ENCODE measurements at regions not wholly inside any gene's neighbourhood (a gene's known extent, or its start where the extent isn't known, plus 50 kb on each side); places are given as distances from the start of the nearest gene placed in this dataset.
A peak's percentile ranks its signal among the peaks of the same experiment; 100 is the strongest.

DNA sequence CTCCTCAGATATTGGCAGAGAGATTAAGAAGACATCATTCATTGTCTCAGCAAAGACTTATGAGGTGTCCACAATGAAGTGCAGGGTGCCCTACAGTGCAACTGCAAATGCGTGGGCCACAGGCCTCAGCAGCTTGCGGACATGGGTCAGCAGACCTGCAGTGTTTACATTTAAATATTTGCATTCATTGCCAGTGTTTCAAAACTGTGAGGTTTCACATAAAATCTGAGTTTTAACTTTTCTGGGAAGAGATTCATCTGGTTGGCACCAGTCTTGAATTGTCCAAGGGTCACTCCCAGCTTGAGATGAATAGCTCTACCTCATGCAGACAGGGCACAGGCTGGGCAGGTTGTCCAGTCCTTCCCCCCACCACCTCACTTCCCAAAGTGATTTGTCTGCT lies 286.8 kb upstream of the DUSP10 start:
- H3K4me3 ChIP-seq (ENCODE audit: low read length in 3 of 3): no peak overlapping the region
- no peaks in the 10 kb centered on the region for H3K36me3 ChIP-seq (ENCODE audit: control insufficient read depth in 2 of 3, insufficient read depth in 3 of 3, low read length in 3 of 3)
- no peak overlapping the region for H3K27ac ChIP-seq (ENCODE audit: low read depth in 2 of 2, low read length in 2 of 2)
- TF ChIP-seq, protein P1, sequence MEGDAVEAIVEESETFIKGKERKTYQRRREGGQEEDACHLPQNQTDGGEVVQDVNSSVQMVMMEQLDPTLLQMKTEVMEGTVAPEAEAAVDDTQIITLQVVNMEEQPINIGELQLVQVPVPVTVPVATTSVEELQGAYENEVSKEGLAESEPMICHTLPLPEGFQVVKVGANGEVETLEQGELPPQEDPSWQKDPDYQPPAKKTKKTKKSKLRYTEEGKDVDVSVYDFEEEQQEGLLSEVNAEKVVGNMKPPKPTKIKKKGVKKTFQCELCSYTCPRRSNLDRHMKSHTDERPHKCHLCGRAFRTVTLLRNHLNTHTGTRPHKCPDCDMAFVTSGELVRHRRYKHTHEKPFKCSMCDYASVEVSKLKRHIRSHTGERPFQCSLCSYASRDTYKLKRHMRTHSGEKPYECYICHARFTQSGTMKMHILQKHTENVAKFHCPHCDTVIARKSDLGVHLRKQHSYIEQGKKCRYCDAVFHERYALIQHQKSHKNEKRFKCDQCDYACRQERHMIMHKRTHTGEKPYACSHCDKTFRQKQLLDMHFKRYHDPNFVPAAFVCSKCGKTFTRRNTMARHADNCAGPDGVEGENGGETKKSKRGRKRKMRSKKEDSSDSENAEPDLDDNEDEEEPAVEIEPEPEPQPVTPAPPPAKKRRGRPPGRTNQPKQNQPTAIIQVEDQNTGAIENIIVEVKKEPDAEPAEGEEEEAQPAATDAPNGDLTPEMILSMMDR (IDR thresholded peaks at IDR 0.05; ENCODE audit: borderline replicate concordance, extremely low read depth, insufficient read depth): no peak
- FAIRE-seq: no peak
- no peaks in the 10 kb centered on the region for H3K4me1 ChIP-seq (ENCODE audit: control insufficient read depth in 2 of 3, insufficient read depth in 2 of 3, low read depth in 1 of 3, low read length in 3 of 3)
- intact Hi-C loops (cut with DNase I): no loop called here
- no peaks in the 10 kb centered on the region for H3K27me3 ChIP-seq (ENCODE audit: control insufficient read depth, insufficient read depth, low read length)
- H3K9me3 ChIP-seq (ENCODE audit: control insufficient read depth in 2 of 3, insufficient read depth in 1 of 3, low read length in 3 of 3): no peaks in the 10 kb centered on the region
- DNase-seq: no peak
- no peak overlapping the region for H3K9ac ChIP-seq (ENCODE audit: low read length in 3 of 3)

DNA sequence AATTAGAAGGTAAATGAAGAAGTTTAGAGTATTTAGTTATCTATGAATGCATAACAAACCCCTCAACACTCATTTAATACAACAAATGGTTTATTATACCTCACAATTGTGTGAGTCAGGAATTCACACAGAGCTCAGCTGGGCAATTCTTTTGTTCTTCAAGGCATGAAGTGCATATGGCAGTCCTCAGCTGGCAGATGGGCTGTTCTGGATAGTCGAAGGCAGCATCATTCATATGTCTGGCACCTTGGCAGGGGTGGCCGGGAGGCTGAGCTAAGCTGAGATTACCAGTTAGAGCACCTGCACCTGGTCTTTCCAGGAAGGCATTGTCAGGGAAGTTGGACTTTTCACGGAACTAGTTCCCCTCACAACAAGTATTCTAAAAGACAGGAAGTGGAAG lies 286.2 kb upstream of the DUSP10 start:
- FAIRE-seq (no peak), DNase-seq (no peak)
- Histone ChIP-seq H3K9ac (ENCODE audit: low read length in 3 of 3) (no peak overlapping the region), H3K4me1 (ENCODE audit: control insufficient read depth in 2 of 3, insufficient read depth in 2 of 3, low read depth in 1 of 3, low read length in 3 of 3) (no peaks in the 10 kb centered on the region), H3K4me3 (ENCODE audit: low read length in 3 of 3) (no peak overlapping the region), H3K36me3 (ENCODE audit: control insufficient read depth in 2 of 3, insufficient read depth in 3 of 3, low read length in 3 of 3) (no peaks in the 10 kb centered on the region), H3K27me3 (ENCODE audit: control insufficient read depth, insufficient read depth, low read length) (no peaks in the 10 kb centered on the region), H3K9me3 (ENCODE audit: control insufficient read depth in 2 of 3, insufficient read depth in 1 of 3, low read length in 3 of 3) (no peaks in the 10 kb centered on the region), H3K27ac (ENCODE audit: low read depth in 2 of 2, low read length in 2 of 2) (no peak overlapping the region)
- TF ChIP-seq, protein P1 (IDR thresholded peaks at IDR 0.05; ENCODE audit: borderline replicate concordance, extremely low read depth, insufficient read depth): no peak
- intact Hi-C loops (cut with DNase I): no loop called here

DNA sequence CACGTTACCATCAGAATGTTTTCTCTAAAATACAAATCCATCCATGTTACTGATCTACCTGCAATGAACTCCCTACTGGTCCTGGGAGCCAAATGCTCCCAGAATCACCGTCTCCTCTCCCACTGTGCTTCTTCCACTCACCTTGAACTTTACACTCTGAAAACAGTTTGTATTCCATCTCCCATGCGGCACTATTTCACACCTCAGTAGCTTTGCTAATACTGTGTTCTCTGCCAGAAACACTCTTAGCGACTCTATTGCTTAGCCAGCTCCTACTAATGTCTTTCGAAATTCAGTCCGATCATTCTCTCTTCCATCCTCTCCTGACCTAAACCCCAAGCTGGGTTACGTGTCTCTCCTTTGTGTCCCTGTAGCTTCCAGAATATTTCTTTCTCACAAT lies 284.4 kb upstream of the DUSP10 start:
- H3K9me3 ChIP-seq (ENCODE audit: control insufficient read depth in 2 of 3, insufficient read depth in 1 of 3, low read length in 3 of 3): no peaks in the 10 kb centered on the region
- intact Hi-C loops (cut with DNase I): no loop called here
- H3K9ac ChIP-seq (ENCODE audit: low read length in 3 of 3): no peak overlapping the region
- no peaks in the 10 kb centered on the region for H3K27me3 ChIP-seq (ENCODE audit: control insufficient read depth, insufficient read depth, low read length)
- peak in 1 of 5 donors; percentile 25 for DNase-seq
- H3K4me3 ChIP-seq (ENCODE audit: low read length in 3 of 3): no peak overlapping the region
- FAIRE-seq: no peak
- H3K27ac ChIP-seq (ENCODE audit: low read depth in 2 of 2, low read length in 2 of 2): no peak overlapping the region
- no peaks in the 10 kb centered on the region for H3K36me3 ChIP-seq (ENCODE audit: control insufficient read depth in 2 of 3, insufficient read depth in 3 of 3, low read length in 3 of 3)
- TF ChIP-seq, protein P1 (IDR thresholded peaks at IDR 0.05; ENCODE audit: borderline replicate concordance, extremely low read depth, insufficient read depth): no peak
- no peaks in the 10 kb centered on the region for H3K4me1 ChIP-seq (ENCODE audit: control insufficient read depth in 2 of 3, insufficient read depth in 2 of 3, low read depth in 1 of 3, low read length in 3 of 3)

DNA sequence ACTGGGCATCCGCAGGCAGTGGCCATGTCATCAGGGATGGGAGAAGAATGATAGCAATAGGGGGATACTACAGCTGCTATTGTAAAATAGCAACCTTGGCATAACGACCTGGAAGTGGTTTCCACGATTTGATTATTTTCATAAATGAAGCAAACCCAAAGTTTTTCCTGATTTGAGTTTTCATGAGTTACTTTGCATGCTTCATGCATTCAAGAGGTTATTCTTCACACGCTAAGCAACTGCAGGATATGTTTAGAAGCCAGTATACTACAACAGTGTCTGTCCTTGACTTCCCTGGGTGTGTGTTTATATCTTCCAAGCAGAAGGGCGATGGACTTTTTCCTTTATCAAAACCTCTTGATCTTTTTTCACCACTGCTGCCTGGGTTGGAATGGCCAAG lies 281.1 kb upstream of the DUSP10 start:
- TF ChIP-seq, protein P1 (IDR thresholded peaks at IDR 0.05; ENCODE audit: borderline replicate concordance, extremely low read depth, insufficient read depth): no peak
- no peak for DNase-seq
- no peak overlapping the region for H3K27ac ChIP-seq (ENCODE audit: low read depth in 2 of 2, low read length in 2 of 2)
- no peaks in the 10 kb centered on the region for H3K36me3 ChIP-seq (ENCODE audit: control insufficient read depth in 2 of 3, insufficient read depth in 3 of 3, low read length in 3 of 3)
- no peaks in the 10 kb centered on the region for H3K9me3 ChIP-seq (ENCODE audit: control insufficient read depth in 2 of 3, insufficient read depth in 1 of 3, low read length in 3 of 3)
- FAIRE-seq: no peak
- H3K4me1 ChIP-seq (ENCODE audit: control insufficient read depth in 2 of 3, insufficient read depth in 2 of 3, low read depth in 1 of 3, low read length in 3 of 3): no peaks in the 10 kb centered on the region
- intact Hi-C loops (cut with DNase I): no loop called here
- H3K27me3 ChIP-seq (ENCODE audit: control insufficient read depth, insufficient read depth, low read length): no peaks in the 10 kb centered on the region
- no peak overlapping the region for H3K9ac ChIP-seq (ENCODE audit: low read length in 3 of 3)
- no peak overlapping the region for H3K4me3 ChIP-seq (ENCODE audit: low read length in 3 of 3)
